ENCODE measurements at regions not wholly inside any gene's neighbourhood (a gene's known extent, or its start where the extent isn't known, plus 50 kb on each side); places are given as distances from the start of the nearest gene placed in this dataset.

GRCh38 chr13:81197966-81198365 lies 857.0 kb upstream of the SPRY2 start:
- TF ChIP-seq, protein P1, sequence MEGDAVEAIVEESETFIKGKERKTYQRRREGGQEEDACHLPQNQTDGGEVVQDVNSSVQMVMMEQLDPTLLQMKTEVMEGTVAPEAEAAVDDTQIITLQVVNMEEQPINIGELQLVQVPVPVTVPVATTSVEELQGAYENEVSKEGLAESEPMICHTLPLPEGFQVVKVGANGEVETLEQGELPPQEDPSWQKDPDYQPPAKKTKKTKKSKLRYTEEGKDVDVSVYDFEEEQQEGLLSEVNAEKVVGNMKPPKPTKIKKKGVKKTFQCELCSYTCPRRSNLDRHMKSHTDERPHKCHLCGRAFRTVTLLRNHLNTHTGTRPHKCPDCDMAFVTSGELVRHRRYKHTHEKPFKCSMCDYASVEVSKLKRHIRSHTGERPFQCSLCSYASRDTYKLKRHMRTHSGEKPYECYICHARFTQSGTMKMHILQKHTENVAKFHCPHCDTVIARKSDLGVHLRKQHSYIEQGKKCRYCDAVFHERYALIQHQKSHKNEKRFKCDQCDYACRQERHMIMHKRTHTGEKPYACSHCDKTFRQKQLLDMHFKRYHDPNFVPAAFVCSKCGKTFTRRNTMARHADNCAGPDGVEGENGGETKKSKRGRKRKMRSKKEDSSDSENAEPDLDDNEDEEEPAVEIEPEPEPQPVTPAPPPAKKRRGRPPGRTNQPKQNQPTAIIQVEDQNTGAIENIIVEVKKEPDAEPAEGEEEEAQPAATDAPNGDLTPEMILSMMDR (IDR thresholded peaks at IDR 0.05): no peak
- no peak for TF ChIP-seq POLR2A (IDR thresholded peaks at IDR 0.05)
